GM12878 (cell line): ENCODE measurements at regions not wholly inside any gene's neighbourhood (a gene's known extent, or its start where the extent isn't known, plus 50 kb on each side); places are given as distances from the start of the nearest gene placed in this dataset.

ENCODE experiments used
- ATAC-seq: fragments of 200-7000 bp; cut with Tn5 transposase; 3 replicates; pipeline ENCODE4 v1.9.1; 2020; ENCODE audit warnings: mild to moderate bottlenecking, moderate library complexity
- BruUV-seq: library from RNA; stranded (reverse); fragments of 400-500 nt; replicated peaks from 2 replicates; lab custom pipeline; 2021; lab: Mats Ljungman, UMichigan
- CTCF ChIA-PET: fragments of 300-600 bp; sonication (Branson Sonifier 250); formaldehyde crosslinking; extraction: SDS; loops from one replicate; lab custom pipeline; 2021; ENCODE audit warnings: inconsistent platforms; lab: Yijun Ruan, JAX
- POLR2A ChIA-PET: fragments of 350-600 bp; formaldehyde crosslinking; extraction: SDS; loops from one replicate; lab custom pipeline; 2021; ENCODE audit warnings: inconsistent platforms; lab: Charles Lee
- RAD21 ChIA-PET: fragments of 300-600 bp; sonication (Branson Sonifier 250); formaldehyde crosslinking; loops from one replicate; lab custom pipeline; 2023; ENCODE audit warnings: antibody characterized with exemption; ENCODE audit not compliant: unreplicated experiment; lab: Charles Lee
- SMC1A ChIA-PET: fragments of 300-600 bp; sonication (Branson Sonifier 250); formaldehyde crosslinking; loops from one replicate; lab custom pipeline; 2023; ENCODE audit not compliant: unreplicated experiment, uncharacterized antibody; lab: Charles Lee
- DNase-seq: peaks from one replicate; pipeline ENCODE4 v3.0.0-alpha.2; 2011; ENCODE audit warnings: low read depth, low spot score
- FAIRE-seq: peaks from 3 replicates; lab custom pipeline; 2011; peaks lifted over from hg19 to GRCh38; lab: Jason Lieb, UNC
- H2AFZ ChIP-seq: 2 replicates; pipeline ENCODE4 v1.6.0; 2011; ENCODE audit warnings: low read depth, low read length, control low read depth; ENCODE audit not compliant: control insufficient read depth
- H3K27ac ChIP-seq: 2 replicates; pipeline ENCODE4 v1.5.1; 2011; ENCODE audit warnings: control low read depth; ENCODE audit not compliant: control insufficient read depth, insufficient read depth
- H3K27me3 ChIP-seq, 2 experiments: replicated peaks in 1 of 2; 2 replicates each; pipeline versions ENCODE4 v1.6.0 to v1.6.1; 2011; ENCODE audit warnings: low read length in 1 of 2; ENCODE audit not compliant: control insufficient read depth in 2 of 2, insufficient read depth in 2 of 2
- H3K36me3 ChIP-seq, 2 experiments: 2 replicates each; pipeline ENCODE4 v1.5.1; 2011; ENCODE audit warnings: low read length in 1 of 2; ENCODE audit not compliant: control insufficient read depth in 2 of 2, insufficient read depth in 2 of 2
- H3K4me1 ChIP-seq: 2 replicates; pipeline ENCODE4 v1.6.1; 2011; ENCODE audit warnings: mild to moderate bottlenecking, low read length, moderate library complexity, mixed read lengths; ENCODE audit not compliant: control insufficient read depth, insufficient read depth
- H3K4me2 ChIP-seq: 2 replicates; pipeline ENCODE4 v1.6.0; 2011; ENCODE audit warnings: control low read depth; ENCODE audit not compliant: control insufficient read depth, insufficient read depth
- H3K4me3 ChIP-seq: fragments of 200-600 bp; sonication (generic); 2 replicates; pipeline ENCODE4 v1.5.1; 2016
- H3K79me2 ChIP-seq: 2 replicates; pipeline ENCODE4 v1.6.0; 2011; ENCODE audit warnings: low read length; ENCODE audit not compliant: control insufficient read depth, insufficient read depth
- H3K9ac ChIP-seq: 2 replicates; pipeline ENCODE4 v1.8.0; 2011; ENCODE audit warnings: low read length, control low read depth, mixed read lengths; ENCODE audit not compliant: control insufficient read depth, insufficient read depth
- H3K9me3 ChIP-seq: replicated peaks from 3 replicates; pipeline ENCODE4 v1.5.1; 2011; ENCODE audit warnings: mild to moderate bottlenecking, low read length; ENCODE audit not compliant: control insufficient read depth, insufficient read depth
- H4K20me1 ChIP-seq: 2 replicates; pipeline ENCODE4 v1.6.0; 2011; ENCODE audit not compliant: control insufficient read depth, insufficient read depth
- HCFC1 ChIP-seq: fragments of 150-350 bp; IDR thresholded peaks from 2 replicates; pipeline ENCODE4 v1.6.1; 2014; ENCODE audit warnings: low read length
- HDGF ChIP-seq: fragments of 450-650 bp; IDR thresholded peaks from 2 replicates; pipeline ENCODE4 v1.6.1; 2016; ENCODE audit warnings: antibody characterized with exemption
- KAT2A ChIP-seq: conservative IDR thresholded peaks from 2 replicates; pipeline ENCODE4 v1.6.1; 2011; ENCODE audit warnings: low read depth, low read length; ENCODE audit not compliant: control insufficient read depth
- LARP7 ChIP-seq: fragments of 450-650 bp; IDR thresholded peaks from 2 replicates; pipeline ENCODE4 v1.6.1; 2017; ENCODE audit warnings: mild to moderate bottlenecking
- NFYA ChIP-seq: IDR thresholded peaks from 2 replicates; pipeline ENCODE4 v1.6.1; 2011; ENCODE audit warnings: low read depth, mild to moderate bottlenecking, low read length, improper control_type of control experiment, borderline replicate concordance
- NR2C2 ChIP-seq: IDR thresholded peaks from 2 replicates; pipeline ENCODE4 v1.6.1; 2011; ENCODE audit warnings: borderline replicate concordance, low read depth; ENCODE audit not compliant: control insufficient read depth, insufficient read length
- PRDM15 ChIP-seq: fragments of 450-650 bp; formaldehyde crosslinking; IDR thresholded peaks from 2 replicates; pipeline ENCODE4 v1.4.0; 2020; ENCODE audit warnings: mild to moderate bottlenecking, moderate library complexity
- RAD21 ChIP-seq: IDR thresholded peaks from 2 replicates; pipeline ENCODE4 v1.6.1; 2011; ENCODE audit warnings: mild to moderate bottlenecking, low read depth, low read length, moderate library complexity; ENCODE audit not compliant: insufficient read depth
- RELB ChIP-seq: fragments of 450-650 bp; IDR thresholded peaks from 2 replicates; pipeline ENCODE4 v1.6.1; 2017; ENCODE audit warnings: low read depth, mild to moderate bottlenecking, moderate library complexity
- TCF3 ChIP-seq: IDR thresholded peaks from 2 replicates; pipeline ENCODE4 v1.6.1; 2012; ENCODE audit warnings: low read depth, mild to moderate bottlenecking, low read length, borderline replicate concordance; ENCODE audit not compliant: insufficient read depth
- ZBTB40 ChIP-seq: fragments of 450-650 bp; IDR thresholded peaks from 2 replicates; pipeline ENCODE4 v1.6.1; 2016; ENCODE audit warnings: mild to moderate bottlenecking, moderate library complexity, borderline replicate concordance
- ZZZ3 ChIP-seq: IDR thresholded peaks from 2 replicates; pipeline ENCODE4 v1.6.1; 2011; ENCODE audit warnings: low read depth; ENCODE audit not compliant: control insufficient read depth, insufficient read length
- WGBS: methylation state at CpG from one replicate; pipeline ENCODE4 v1.1.6; 2016; ENCODE audit warnings: low lambda C conversion rate; ENCODE audit not compliant: insufficient replicate concordance, insufficient coverage; ENCODE audit errors: missing lambda C conversion rate; 5-methylcytosine and 5-hydroxymethylcytosine counted together
- in situ Hi-C: fragments of 300-500 bp; cut with MboI; formaldehyde crosslinking; loops from 9 replicates; pipeline ENCODE4 v1.14.3; 2018; ENCODE audit warnings: mixed read lengths
- intact Hi-C: fragments of 100-400 bp; cut with micrococcal nuclease; formaldehyde crosslinking; loops from one replicate; pipeline ENCODE4 v1.14.2; 2022; ENCODE audit not compliant: unreplicated experiment

- no peak for TF ChIP-seq ZZZ3
- TF ChIP-seq KAT2A: no peak
- no peak for TF ChIP-seq TCF3
- TF ChIP-seq HCFC1: no peak
- TF ChIP-seq NFYA: no peak
- TF ChIP-seq HDGF: no peak
- TF ChIP-seq LARP7: no peak
- TF ChIP-seq NR2C2: no peak
- TF ChIP-seq, all 136 proteins: peak for 0
These were observed 361.2 kb downstream of the PIK3R1 start (continued) for GRCh38 chr5:68576805-68577204.

- H2AFZ ChIP-seq: no peak overlapping the region
- BruUV-seq: no TSS peak
- intact Hi-C loops: no loop called here
- H3K4me2 ChIP-seq: no peak overlapping the region
- SMC1A ChIA-PET: interaction anchor here (1.4 kb wide), 1 partner anchor 16 kb away, joined by 4 read pairs; no protein-coding TSS in a partner anchor
- POLR2A ChIA-PET: no interaction called here
- H3K9ac ChIP-seq: no peak overlapping the region
- FAIRE-seq: no peak
- in situ Hi-C loops: no loop called here
- no peak for DNase-seq
- no peaks in the 10 kb centered on the region for H3K4me1 ChIP-seq
- H3K4me3 ChIP-seq: no peak overlapping the region
- RAD21 ChIA-PET: no interaction called here
- H3K36me3 ChIP-seq: no peaks in the 10 kb centered on the region
- peaks cover 1% of the 10 kb centered on the region; the same call in 1 of the 3 replicates for H3K9me3 ChIP-seq
- no peak for ATAC-seq
- TF ChIP-seq RELB: no peak
- TF ChIP-seq RAD21: no peak
- peak; percentile 56 for TF ChIP-seq ZBTB40
- TF ChIP-seq PRDM15 (CRISPR knock-in tag): no peak
- H3K27ac ChIP-seq: no peak overlapping the region
- CTCF ChIA-PET: no interaction called here
- WGBS: 19% methylated on average over 1 of the region's 1 CpG
- no peaks in the 10 kb centered on the region for H3K27me3 ChIP-seq
- no peaks in the 10 kb centered on the region for H3K79me2 ChIP-seq
- no peaks in the 10 kb centered on the region for H4K20me1 ChIP-seq
These were observed 366.7 kb downstream of the PIK3R1 start for GRCh38 chr5:68582284-68582683.
